ENCODE measurements at regions not wholly inside any gene's neighbourhood (a gene's known extent, or its start where the extent isn't known, plus 50 kb on each side); places are given as distances from the start of the nearest gene placed in this dataset.

- TF ChIP-seq POLR2AphosphoS5 (IDR thresholded peaks at IDR 0.05; ENCODE audit: low read depth, low read length) (no peak), POU2F2 (IDR thresholded peaks at IDR 0.05; ENCODE audit: low read depth, low read length) (no peak), POLR2A (IDR thresholded peaks at IDR 0.05; ENCODE audit: low read depth, low read length) (no peak), TAF1 (IDR thresholded peaks at IDR 0.05; ENCODE audit: low read depth, low read length) (no peak), SPI1 (IDR thresholded peaks at IDR 0.05; ENCODE audit: low read depth, low read length) (no peak), PAX5 (IDR thresholded peaks at IDR 0.05; ENCODE audit: insufficient read depth, low read length, severe bottlenecking) (no peak)
These were observed 339.7 kb upstream of the VCX start for GRCh38 chrX:7503251-7503650.

All from GM12891 (cell line).